ENCODE measurements at regions not wholly inside any gene's neighbourhood (a gene's known extent, or its start where the extent isn't known, plus 50 kb on each side); places are given as distances from the start of the nearest gene placed in this dataset.

DNA sequence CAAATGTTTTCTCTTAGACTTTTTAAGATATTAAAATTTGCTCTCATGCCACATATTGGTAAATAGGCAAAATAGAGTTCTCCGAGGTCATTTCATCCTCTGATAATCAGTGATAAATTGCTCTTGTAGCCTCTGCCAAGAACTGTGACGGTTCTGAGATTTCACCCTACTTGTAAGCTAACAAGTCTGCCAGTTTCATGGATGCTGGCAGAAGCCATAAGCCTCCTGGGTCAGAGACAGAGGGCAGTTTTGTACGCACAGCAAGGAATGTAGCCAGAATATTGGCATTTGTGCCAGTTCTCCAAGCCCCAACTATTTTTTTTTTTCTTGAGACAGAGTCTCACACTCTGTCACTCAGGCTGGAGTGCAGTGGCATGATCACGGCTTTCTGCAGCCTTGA, 945.0 kb upstream of the WWC1 start:
- 86% methylated on average over 4 of the region's 4 CpGs for WGBS (ENCODE audit: low lambda C conversion rate, missing lambda C conversion rate)
- H3K36me3 ChIP-seq (replicated peaks; ENCODE audit: insufficient read depth, low read depth) = no peaks in the 10 kb centered on the region
- no peaks in the 10 kb centered on the region for H4K20me1 ChIP-seq (ENCODE audit: insufficient read depth, poor library complexity, severe bottlenecking)
- H2AFZ ChIP-seq = no peak overlapping the region
- no peaks in the 10 kb centered on the region for H3K79me2 ChIP-seq
- no peak overlapping the region for H3K4me3 ChIP-seq
- H3K9me3 ChIP-seq (ENCODE audit: low read depth) = no peaks in the 10 kb centered on the region
- TF ChIP-seq EZH2phosphoT487 (IDR thresholded peaks at IDR 0.05; ENCODE audit: low read depth, severe bottlenecking, unreplicated experiment) (no peak), EZH2 (IDR thresholded peaks at IDR 0.05; ENCODE audit: borderline replicate concordance) (no peak)
- TF ChIP-seq, protein P1, sequence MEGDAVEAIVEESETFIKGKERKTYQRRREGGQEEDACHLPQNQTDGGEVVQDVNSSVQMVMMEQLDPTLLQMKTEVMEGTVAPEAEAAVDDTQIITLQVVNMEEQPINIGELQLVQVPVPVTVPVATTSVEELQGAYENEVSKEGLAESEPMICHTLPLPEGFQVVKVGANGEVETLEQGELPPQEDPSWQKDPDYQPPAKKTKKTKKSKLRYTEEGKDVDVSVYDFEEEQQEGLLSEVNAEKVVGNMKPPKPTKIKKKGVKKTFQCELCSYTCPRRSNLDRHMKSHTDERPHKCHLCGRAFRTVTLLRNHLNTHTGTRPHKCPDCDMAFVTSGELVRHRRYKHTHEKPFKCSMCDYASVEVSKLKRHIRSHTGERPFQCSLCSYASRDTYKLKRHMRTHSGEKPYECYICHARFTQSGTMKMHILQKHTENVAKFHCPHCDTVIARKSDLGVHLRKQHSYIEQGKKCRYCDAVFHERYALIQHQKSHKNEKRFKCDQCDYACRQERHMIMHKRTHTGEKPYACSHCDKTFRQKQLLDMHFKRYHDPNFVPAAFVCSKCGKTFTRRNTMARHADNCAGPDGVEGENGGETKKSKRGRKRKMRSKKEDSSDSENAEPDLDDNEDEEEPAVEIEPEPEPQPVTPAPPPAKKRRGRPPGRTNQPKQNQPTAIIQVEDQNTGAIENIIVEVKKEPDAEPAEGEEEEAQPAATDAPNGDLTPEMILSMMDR (IDR thresholded peaks at IDR 0.05; ENCODE audit: poor library complexity) = no peak
- H3K9me2 ChIP-seq (replicated peaks; ENCODE audit: insufficient read depth) = no peaks in the 10 kb centered on the region
- no peak overlapping the region for H3K27ac ChIP-seq
- no peak overlapping the region for H3K4me2 ChIP-seq
- H3K4me1 ChIP-seq (ENCODE audit: insufficient read depth) = no peaks in the 10 kb centered on the region
- no peak for DNase-seq (ENCODE audit: low spot score)
- no peaks in the 10 kb centered on the region for H3K27me3 ChIP-seq

- Histone ChIP-seq H3K4me1 (ENCODE audit: insufficient read depth) (no peaks in the 10 kb centered on the region), H3K79me2 (no peaks in the 10 kb centered on the region), H3K4me2 (no peak overlapping the region), H2AFZ (no peak overlapping the region), H3K9me3 (ENCODE audit: low read depth) (no peaks in the 10 kb centered on the region), H3K36me3 (replicated peaks; ENCODE audit: insufficient read depth, low read depth) (no peaks in the 10 kb centered on the region), H3K27ac (no peak overlapping the region), H4K20me1 (ENCODE audit: insufficient read depth, poor library complexity, severe bottlenecking) (no peaks in the 10 kb centered on the region), H3K4me3 (no peak overlapping the region), H3K27me3 (no peaks in the 10 kb centered on the region), H3K9me2 (replicated peaks; ENCODE audit: insufficient read depth) (no peaks in the 10 kb centered on the region)
- TF ChIP-seq EZH2 (IDR thresholded peaks at IDR 0.05; ENCODE audit: borderline replicate concordance) (no peak), EZH2phosphoT487 (IDR thresholded peaks at IDR 0.05; ENCODE audit: low read depth, severe bottlenecking, unreplicated experiment) (no peak)
- TF ChIP-seq, protein P1 (IDR thresholded peaks at IDR 0.05; ENCODE audit: poor library complexity) = no peak
- WGBS (ENCODE audit: low lambda C conversion rate, missing lambda C conversion rate) = 88% methylated on average over 12 of the region's 12 CpGs
- no peak for DNase-seq (ENCODE audit: low spot score)
Observed at GRCh38 chr5:167348251-167348926, 943.1 kb upstream of the WWC1 start.

DNA sequence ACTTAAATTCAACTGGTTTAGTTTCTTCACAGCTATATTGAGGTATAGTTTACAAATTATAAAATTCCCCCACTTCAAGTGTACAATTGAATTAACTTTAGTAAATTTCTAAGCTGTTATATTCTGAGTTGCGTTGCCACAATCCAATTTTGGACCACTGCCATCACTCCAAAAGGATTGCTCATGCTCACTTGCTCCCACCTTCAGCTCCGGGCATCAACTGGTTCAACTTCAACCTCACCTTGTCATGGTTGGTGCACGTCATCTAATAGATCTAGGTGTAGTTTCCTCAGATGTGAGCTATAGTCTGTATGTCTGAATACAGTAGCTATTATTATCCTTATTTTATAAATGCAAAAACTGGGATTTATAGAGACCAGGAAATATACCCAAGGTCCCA, 942.5 kb upstream of the WWC1 start:
- Histone ChIP-seq H3K4me2 (no peak overlapping the region), H3K36me3 (replicated peaks; ENCODE audit: insufficient read depth, low read depth) (no peaks in the 10 kb centered on the region)
- TF ChIP-seq EZH2 (IDR thresholded peaks at IDR 0.05; ENCODE audit: borderline replicate concordance) = no peak
- TF ChIP-seq, protein P1 (IDR thresholded peaks at IDR 0.05; ENCODE audit: poor library complexity) = no peak
- TF ChIP-seq EZH2phosphoT487 (IDR thresholded peaks at IDR 0.05; ENCODE audit: low read depth, severe bottlenecking, unreplicated experiment) = no peak

More for the DNA sequence above, 942.5 kb upstream of the WWC1 start:
- 89% methylated on average over 3 of the region's 3 CpGs for WGBS (ENCODE audit: low lambda C conversion rate, missing lambda C conversion rate)
- Histone ChIP-seq H3K9me3 (ENCODE audit: low read depth) (no peaks in the 10 kb centered on the region), H3K27me3 (no peaks in the 10 kb centered on the region), H3K79me2 (no peaks in the 10 kb centered on the region), H3K4me3 (no peak overlapping the region), H2AFZ (no peak overlapping the region), H3K27ac (no peak overlapping the region), H4K20me1 (ENCODE audit: insufficient read depth, poor library complexity, severe bottlenecking) (no peaks in the 10 kb centered on the region), H3K9me2 (replicated peaks; ENCODE audit: insufficient read depth) (no peaks in the 10 kb centered on the region), H3K4me1 (ENCODE audit: insufficient read depth) (no peaks in the 10 kb centered on the region)
- DNase-seq (ENCODE audit: low spot score) = no peak

All from hepatocyte (in vitro differentiated cells).